ENCODE measurements at regions not wholly inside any gene's neighbourhood (a gene's known extent, or its start where the extent isn't known, plus 50 kb on each side); places are given as distances from the start of the nearest gene placed in this dataset.

GRCh38 chr3:148389916-148390315, 307.8 kb upstream of the AGTR1 start (continued):
- TF ChIP-seq ZNF462 (CRISPR knock-in tag; IDR thresholded peaks at IDR 0.05) (no peak), EZH2 (IDR thresholded peaks at IDR 0.05; ENCODE audit: low read depth, unreplicated experiment) (no peak)

- TF ChIP-seq CREB1 (CRISPR knock-in tag; IDR thresholded peaks at IDR 0.05; ENCODE audit: low read depth) (no peak), NANOG (IDR thresholded peaks at IDR 0.05; ENCODE audit: borderline replicate concordance) (no peak), EZH2phosphoT487 (IDR thresholded peaks at IDR 0.05; ENCODE audit: unreplicated experiment) (no peak), REST (IDR thresholded peaks at IDR 0.05; ENCODE audit: unreplicated experiment) (no peak), ZNF114 (CRISPR knock-in tag; IDR thresholded peaks at IDR 0.05) (no peak)
- ATAC-seq (no peak), DNase-seq (ENCODE audit: low spot score) (no peak)
- Histone ChIP-seq H3K27ac (ENCODE audit: low read depth) (no peak overlapping the region), H3K27me3 (ENCODE audit: insufficient read depth) (no peaks in the 10 kb centered on the region), H3K4me3 (no peak overlapping the region), H3K4me2 (no peak overlapping the region), H2AFZ (no peak overlapping the region), H3K9me2 (ENCODE audit: insufficient read depth) (no peaks in the 10 kb centered on the region), H3F3A (replicated peaks; ENCODE audit: low read depth) (no peaks in the 10 kb centered on the region), H3K4me1 (ENCODE audit: insufficient read depth) (no peaks in the 10 kb centered on the region), H3K79me2 (replicated peaks; ENCODE audit: insufficient read depth) (no peaks in the 10 kb centered on the region), H4K20me1 (replicated peaks; ENCODE audit: insufficient read depth) (no peaks in the 10 kb centered on the region), H3K36me3 (ENCODE audit: insufficient read depth) (no peaks in the 10 kb centered on the region)
- no peak overlapping the region for H3K27ac Mint-ChIP-seq
- H3K36me3 Mint-ChIP-seq (ENCODE audit: low read depth): no peaks in the 10 kb centered on the region
- H3K27me3 Mint-ChIP-seq (ENCODE audit: insufficient read depth, low read depth, poor library complexity): no peaks in the 10 kb centered on the region
- H3K4me1 Mint-ChIP-seq: peaks cover 3% of the 10 kb centered on the region; the same call in 2 of the 3 replicates
- H3K4me3 Mint-ChIP-seq: no peak overlapping the region
- H3K9me3 Mint-ChIP-seq: no peaks in the 10 kb centered on the region
Measured at GRCh38 chr3:148395821-148396220, 301.9 kb upstream of the AGTR1 start.

Data from GM23338 (cell line).